Amniotic stem cell (primary cell): ENCODE measurements at regions not wholly inside any gene's neighbourhood (a gene's known extent, or its start where the extent isn't known, plus 50 kb on each side); places are given as distances from the start of the nearest gene placed in this dataset.
A peak's percentile ranks its signal among the peaks of the same experiment; 100 is the strongest.
"Not testable (repeated sequence)": the region's sequence is repeated elsewhere in the genome, so short reads cannot be mapped to it uniquely, and the experiment has no call there.

Source experiments
- DNase-seq: peaks from one replicate; lab custom pipeline; 2025; lab: John Stamatoyannopoulos, UW

DNA sequence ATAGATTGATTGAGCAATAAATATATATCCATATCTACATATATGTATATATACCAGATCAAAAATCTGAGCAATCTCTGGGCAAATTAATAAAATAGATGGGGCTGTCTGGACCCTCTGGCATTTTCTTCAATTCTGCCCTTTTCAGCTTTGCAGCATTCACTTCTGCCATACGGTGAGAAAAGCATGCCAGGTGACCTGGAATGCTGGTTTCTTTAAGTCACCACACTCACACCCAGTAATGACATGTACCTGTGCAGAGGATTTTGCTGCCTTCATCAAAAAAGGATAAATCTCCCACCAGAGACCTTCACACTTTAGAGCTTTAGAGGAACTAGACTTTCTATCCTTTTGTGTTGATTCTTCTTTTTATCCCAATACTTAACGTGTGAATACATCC, 223.2 kb upstream of the NFIA start:
- no peak for DNase-seq

DNA sequence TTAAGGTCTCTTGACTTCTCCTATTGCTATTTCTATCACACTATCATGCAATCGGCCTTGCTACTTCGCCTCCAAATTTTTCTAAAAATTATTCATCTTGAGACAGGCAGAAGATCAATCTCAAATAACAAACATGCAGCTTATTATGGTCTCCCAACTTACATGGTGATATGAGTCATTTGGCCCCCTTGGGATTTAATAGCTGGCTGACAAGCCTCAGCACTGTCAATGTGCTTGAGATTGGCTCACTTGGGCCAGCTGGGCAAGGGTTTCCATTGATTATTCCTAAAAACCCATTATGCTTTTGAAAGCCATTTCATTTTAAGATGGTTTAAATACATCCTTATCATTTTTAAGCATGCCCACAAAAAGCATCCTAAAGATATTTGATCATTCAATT, 224.5 kb upstream of the NFIA start:
- no peak for DNase-seq

DNA sequence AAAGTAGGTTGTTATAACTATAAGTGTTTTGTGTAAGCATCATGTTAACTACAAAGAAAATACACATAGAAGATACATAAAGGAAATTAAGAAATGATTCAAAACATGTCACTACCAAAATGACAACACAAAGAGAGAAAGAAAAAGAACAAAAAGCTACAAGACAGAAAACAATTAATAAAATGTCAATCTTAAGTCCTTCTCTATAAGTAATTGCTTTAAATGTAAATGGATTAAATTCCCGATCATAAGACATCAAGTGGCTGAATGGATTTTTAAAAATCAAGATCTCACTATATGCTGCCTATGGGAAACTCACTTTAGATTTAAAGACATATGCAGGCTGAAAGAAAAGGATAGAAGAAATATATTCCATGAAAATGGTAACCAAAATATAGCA, 232.3 kb upstream of the NFIA start:
- DNase-seq, result no peak

DNA sequence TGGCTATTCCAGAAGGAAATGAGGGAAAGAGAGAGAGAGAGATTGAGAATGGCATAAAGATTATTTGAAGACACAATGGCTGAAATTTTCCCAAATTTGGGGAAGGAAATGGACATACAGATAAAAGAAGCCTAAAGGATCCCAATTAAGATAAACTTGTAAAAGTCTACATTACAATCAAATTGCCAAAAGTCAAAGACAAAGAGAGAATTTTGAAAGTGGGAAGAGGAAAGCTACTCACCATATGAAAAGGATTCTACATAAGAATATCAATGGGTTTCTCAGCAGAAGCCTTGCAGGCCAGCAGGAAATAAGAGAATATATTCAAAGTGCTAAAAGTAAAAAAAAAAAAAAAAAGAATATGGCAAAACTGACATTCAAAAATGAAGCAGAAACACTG, 233.0 kb upstream of the NFIA start:
- DNase-seq, result no peak

DNA sequence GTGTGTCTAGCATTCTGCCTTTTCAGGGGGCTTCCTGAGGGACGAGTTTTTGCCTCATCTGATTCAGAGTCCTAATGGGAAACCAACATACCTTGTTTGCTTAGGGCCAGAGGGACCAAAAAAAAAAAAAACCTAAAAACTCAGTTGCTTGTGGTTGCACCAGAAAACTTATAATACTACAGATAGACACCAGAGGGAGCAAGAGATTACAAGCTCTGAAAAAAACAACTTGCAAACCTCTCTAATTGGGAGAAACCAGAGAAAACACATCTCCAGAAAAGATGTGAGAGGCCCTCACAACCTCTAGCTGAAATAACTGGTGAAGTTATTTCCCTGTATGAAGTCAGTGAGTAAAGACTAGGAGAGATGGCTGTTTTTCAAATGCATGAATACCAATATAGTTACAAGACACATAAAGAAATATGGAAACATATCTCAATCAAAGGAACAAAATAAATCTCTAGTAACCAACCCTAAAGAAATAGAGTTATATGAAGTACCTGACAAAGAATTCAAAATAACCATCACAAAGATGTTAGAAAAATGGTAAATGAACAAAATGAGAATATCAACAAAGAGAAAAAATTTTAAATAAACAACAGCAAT, 233.7 kb upstream of the NFIA start:
- DNase-seq, result peak; percentile 21

DNA sequence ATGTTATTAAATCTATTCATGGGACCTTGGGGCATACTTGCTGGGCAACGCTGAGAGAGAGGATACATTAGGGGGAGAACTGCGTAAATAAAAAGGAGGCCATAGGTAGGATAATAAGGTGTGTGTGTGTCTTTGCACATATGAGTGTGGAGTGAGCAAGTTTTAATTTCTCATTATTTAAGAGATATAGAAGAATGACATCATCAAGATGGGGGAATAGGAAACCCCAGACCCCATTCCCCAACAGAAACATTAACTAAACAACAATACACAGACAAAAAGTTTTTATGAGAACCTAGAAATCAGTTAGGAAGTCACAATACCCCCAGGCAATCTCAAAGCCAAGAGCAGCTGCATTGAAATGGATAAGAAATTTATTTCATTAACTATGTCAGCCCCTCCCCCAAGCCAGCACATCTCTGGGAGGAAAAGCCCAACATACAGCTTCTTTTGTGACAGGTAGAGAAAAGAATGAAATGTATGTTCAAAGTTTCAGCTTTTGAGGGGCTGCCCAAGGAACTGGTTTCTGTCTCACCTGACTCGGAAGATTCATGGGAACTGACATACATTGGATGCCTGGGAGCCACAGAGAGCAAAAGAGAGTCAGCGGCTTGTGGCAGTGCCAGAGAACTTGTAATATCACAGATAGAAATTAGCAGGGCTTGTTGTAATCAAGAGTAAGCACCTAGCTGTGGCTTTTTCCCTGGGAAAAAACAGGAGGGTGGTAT, 234.3 kb upstream of the NFIA start:
- DNase-seq, result no peak

DNA sequence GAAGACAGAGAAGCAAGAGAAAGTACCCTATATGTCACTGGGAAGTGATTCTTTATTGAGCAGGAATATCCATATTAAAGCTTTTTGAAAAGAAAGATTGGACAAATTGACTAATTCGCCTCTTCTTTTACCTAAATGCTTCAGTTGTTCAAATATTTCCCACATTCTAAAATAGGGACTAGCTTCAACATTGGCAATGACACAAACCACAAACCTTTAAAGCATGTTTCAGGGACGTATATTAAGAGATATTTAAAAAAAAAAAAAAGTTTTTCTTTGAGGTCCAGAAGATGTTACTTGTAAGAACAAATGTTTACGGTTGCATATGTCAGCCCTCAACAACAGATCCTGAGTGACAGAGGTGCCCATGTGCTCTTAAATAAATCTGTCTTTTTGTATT, 235.0 kb upstream of the NFIA start:
- DNase-seq, result no peak

DNA sequence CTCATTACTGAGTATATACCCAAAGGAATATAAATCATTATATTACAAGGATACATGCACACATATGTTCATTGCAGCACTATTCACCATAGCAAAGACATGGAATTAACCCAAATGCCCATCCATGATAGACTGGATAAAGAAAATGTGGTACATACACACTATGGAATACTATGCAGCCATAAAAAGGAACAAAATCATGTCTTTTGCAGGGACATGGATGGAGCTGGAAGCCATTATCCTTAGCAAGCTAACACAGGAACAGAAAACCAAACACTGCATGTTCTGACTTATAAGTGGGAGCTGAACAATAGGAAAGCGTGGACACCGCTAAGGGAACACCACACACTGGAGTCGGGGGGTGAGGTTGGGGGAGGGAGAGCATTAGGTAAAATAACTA, 236.7 kb upstream of the NFIA start:
- DNase-seq, result not testable (repeated sequence)

DNA sequence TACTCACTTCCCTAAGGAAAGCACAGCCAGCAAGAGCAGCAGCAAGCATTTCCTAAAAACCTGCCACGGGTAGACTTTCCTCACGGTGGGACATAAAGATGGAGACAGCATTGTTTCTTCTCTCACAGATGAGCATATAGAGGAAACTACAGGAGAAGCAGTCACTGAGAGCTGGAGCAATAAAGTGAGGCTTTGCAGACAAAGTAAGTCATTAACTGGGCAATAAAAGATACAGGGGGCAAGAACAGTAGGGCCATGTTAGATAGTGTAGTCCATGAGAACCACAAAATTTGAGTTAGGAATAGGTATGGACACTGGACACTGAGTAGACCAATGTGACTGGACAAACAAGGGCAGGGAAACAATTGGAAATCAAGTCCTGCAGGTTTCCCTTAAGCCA, 240.1 kb upstream of the NFIA start:
- DNase-seq, result no peak

DNA sequence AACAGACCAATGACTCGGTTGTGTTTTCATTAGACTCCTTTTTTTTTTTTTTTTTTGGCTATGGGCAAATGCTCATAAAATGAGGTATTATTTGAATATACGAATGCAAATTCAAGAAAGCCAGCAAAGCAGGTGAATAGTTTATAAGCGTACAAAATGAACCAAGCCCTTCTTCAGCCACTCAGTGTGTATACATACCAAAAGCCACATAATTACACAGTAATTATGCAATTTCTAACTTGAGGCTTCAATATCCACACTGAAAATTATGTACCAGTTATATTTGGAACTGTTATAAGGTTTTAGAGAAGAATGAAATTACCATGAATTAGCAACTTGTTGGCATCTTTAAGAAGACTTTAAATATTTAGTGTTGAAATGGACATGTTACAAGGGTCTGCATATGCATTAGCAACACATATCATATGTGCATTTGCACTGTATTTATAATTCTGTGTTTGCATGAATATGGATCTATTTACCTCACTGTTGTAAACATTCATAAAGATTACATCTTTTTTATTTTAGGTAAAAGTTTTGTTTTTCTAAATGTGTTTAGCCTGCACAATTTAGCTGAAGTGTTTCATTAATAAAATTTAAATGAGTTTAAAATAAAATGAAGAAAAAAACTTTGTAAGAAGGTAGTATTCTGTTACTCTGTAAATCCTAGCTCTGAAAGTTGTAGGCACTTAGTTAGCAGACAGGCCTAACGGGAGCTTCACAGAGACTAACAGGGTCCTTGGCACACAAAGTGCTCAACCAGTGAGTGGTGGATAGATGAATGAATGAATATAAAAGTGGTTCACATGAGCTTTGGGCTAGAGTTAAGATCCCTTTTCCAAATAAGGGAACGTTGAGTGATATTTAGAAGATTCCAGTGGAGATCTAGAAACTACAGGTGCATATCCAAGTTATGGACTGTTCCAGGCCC, 241.0 kb upstream of the NFIA start:
- no peak for DNase-seq

DNA sequence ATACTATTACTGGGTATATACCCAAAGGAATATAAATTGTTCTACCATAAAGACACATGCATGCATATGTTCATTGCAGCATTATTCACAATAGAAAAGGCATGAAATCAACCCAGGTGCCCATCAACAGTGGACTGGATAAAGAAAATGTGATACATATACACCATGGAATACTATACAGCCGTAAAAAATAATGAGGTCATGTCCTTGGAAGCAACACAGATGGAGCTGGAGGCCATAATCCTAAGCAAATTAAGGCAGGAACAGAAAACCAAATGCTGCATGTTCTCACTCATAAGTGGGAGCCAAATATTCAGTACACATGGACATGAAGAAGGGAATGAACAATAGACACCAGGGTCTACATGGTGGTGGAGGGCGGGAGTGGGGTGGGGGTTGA, 241.9 kb upstream of the NFIA start:
- DNase-seq, result not testable (repeated sequence)

DNA sequence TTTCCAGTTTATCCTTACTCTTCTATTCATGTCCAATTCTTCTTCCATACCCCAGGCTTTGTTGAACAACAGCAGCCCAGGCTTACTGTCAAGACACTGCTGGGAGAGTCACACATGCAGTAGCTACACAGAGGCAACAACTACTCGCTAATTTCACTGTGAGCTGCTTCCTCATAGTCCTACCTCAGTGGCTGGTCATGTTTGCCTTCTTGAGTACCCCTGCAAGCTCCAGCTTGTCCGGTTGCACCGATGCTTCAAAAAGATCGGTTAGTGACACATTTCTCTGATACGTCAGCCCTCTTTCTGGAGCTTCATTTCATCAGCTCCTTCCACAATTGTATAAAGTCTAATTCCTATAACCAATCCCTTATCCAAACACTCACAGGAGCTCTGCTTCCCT, 246.7 kb upstream of the NFIA start:
- no peak for DNase-seq

DNA sequence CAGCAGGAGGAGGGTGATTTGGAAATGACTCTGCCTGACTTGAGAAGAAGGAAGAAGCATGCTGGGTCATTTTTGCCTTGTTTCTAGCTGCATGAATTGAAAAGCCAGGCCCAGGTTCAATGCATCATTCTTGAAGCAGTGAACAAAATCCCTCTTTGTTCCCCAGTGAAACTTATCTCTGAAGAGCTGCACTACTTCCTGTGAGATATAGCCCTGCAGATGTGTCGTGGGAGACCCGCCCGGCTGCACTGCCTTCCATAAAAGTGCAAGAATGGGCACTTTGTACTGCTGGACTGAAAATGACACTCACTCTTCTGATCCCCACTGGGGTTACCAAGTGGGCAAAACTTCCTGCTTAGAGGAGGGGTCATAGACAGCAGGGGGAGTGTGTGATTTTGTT, 249.2 kb upstream of the NFIA start:
- DNase-seq, result no peak

DNA sequence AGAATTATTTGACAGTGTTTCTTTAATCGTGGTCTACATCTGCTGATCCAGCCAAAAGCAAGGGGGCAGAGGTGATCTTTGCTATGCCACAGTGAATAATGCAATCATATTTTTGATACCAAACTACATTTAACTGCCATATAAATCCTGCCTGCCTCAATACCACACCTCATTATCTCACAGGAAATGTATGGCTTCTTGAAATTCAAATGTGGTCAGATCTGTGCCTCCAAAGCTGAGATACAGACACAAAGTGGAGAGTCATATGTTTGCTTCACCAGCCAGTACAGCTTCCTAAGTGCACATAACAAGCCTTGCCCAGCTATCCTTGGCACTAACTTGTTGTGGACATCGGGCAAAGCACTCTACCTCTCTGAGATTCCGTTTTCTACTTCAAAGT, 250.0 kb upstream of the NFIA start:
- no peak for DNase-seq

DNA sequence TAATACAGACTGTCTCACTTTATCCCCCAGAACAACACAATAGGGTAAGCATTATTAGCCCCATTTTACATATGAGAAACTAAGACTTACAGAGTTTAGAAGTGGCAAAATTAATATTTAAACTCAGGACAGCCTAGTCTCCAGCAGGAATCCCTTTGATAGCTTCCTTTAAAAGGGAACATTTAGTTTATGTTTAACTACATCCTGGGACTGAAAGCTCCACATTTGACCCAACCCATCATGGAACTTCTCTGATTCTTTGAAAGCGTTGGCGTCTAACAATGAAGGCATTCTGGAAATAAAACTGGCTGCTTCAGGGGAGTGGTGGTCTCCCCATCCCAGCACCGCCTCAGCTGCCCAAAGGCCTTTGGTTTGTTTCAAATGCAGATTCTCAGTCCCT, 250.6 kb upstream of the NFIA start:
- DNase-seq, result no peak

DNA sequence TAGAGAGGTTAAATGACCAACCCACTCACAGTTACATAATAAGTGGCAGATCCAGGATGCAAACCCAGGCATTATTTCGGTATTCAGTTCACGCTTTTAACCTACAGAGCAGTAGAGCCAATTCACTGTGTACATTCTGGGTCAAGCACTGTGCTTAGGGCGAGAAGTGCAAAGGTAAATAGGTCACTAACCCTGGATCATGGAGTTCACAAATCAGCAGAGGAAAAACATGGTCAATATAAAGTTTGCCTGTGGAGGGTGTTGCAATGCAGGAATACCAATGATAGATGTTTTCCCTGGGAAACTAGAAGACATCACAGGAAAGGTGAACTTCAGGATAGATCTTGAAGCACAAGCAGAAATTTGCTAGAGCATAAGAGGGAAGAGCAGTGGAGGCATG, 253.4 kb upstream of the NFIA start:
- no peak for DNase-seq

DNA sequence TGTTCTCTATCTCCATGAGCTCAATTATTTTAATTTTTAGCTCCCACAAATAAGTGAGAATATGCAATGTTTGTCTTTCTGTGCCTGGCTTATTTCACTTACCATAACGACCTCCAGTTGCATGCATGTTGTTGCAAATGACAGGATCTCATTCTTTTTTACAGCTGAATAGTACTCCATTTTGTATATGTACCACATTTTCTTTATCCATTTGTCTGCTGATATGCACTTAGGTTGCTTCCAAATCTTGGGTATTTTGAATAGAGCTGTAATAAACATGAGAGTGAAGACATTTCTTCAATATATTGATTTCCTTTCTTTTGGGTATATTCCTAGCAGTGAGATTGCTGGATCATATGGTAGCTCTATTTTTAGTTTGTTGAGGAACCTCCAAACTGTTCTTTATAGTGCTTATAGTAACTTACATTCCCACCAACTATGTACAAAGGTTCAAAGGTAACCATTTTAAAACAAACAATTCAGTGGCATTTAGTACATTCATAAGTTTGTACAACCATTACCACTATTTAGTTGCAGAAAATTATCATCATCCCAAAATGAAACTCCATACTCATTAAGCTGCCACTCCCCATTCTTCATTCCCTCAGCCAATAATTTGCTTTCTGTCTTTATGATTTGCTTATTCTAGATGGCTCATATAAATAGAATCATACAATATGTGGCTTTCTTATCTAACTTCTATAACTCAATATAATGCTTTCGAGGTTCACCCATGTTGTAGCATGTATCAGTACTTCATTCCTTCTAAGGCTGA, 255.9 kb upstream of the NFIA start:
- DNase-seq, result no peak

DNA sequence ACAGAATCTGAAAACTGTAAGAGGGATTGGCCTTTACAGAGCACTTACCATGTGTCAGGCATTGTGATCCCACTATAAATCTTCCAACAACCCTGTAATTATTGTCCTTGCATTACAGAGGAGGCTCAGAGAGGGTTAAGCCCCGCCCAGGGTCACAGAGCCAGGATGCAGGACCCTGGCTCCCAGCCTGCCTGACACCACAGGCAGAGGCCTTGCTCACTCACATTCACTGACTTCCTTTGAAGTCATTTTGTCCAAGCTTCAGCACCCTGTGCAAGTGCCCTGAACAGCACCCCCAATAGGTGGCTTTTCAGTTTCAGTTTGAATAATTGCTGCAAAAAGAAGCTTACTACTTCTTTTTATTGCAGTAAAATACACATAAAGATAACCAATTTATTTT, 256.8 kb upstream of the NFIA start:
- DNase-seq, result no peak

DNA sequence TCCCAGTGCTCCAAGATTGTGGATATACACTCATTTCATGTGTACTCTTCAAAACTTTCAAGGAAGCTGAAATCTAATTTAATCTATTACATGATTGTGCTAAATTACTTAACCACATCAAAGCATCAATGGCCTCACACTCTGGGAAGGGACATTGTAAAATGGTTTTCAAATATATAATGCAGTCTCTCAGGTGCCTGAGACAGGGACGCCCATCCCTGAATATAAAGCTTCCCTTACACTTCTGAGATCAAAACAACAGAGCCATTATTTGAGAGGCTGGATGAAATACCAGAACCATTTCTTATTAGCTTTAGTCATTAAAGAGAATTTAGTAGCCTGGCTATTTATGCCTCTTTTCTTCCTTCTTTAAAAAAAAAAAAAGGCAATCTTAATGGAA, 259.2 kb upstream of the NFIA start:
- DNase-seq, result no peak

DNA sequence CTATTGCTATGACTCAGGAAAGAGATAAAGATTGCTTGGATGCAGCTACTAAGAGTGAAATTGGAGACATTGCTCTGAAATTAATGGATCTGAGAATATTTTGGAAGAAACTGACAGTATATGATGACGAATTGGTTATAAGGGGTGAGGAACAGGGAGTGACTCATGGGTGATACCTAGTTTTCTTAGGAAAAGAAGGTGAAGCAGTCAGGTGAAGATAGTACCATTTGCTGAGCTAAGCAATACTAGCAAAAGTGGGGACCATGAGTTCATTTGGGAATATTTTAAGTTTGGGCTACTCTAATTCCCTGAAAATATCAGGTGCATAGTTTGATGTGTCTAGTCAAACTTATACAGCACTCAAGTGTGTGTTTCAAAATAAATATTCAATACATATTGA, 260.1 kb upstream of the NFIA start:
- no peak for DNase-seq

DNA sequence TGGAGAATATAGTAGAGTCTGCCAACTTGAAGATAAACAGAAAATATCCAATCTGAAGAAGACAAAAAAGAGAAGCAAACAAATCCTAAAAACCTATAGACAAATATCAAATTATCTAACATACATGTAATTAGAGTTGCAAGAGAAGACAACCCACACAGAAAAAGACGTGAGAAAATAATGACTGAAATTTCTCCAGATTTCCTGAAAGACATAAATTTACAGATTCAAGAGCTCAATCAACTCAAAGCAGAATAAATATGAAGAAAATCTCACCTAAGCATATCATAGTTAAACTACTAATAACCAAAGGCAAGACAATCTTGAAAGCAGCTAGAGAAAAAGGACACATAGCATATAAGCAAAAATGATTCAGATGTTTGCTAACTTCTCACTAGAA, 261.2 kb upstream of the NFIA start:
- no peak for DNase-seq

DNA sequence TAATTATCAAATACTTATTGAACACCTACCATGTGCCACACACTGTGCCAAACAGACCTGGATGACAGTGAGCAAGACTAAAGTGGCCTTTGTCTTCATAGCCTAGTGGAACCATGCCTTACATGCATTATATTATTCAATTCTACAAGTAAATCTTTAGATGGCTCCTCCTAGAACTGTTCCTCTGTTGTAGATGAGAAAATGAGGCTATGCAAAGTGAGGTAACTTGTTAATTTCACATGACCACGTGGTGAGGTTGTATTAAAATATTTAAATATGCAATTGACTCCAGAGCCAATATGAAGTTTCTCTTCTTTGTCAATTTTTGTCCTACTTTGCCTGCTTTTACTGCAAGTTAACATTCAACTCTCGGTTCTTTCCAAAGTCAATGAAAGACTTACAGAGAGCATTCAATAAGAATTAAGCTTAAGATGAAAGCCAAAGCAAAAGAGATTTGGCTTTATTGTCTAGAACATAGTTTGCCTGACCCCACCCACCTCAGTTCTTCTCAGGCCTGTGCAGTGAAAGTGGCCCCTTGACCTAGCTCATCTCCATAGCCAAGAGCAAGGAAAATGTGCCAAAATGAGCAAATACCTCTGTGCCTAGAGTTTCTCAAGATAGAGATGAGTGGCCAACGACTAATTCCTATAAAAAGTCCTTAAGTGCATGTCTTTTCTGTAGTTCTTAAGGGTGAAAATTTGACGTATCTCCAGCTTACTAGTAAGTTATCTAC, 263.2 kb upstream of the NFIA start:
- DNase-seq, result no peak
